ENCODE measurements at regions not wholly inside any gene's neighbourhood (a gene's known extent, or its start where the extent isn't known, plus 50 kb on each side); places are given as distances from the start of the nearest gene placed in this dataset.
"Not testable (repeated sequence)": the region's sequence is repeated elsewhere in the genome, so short reads cannot be mapped to it uniquely, and the experiment has no call there.

DNA sequence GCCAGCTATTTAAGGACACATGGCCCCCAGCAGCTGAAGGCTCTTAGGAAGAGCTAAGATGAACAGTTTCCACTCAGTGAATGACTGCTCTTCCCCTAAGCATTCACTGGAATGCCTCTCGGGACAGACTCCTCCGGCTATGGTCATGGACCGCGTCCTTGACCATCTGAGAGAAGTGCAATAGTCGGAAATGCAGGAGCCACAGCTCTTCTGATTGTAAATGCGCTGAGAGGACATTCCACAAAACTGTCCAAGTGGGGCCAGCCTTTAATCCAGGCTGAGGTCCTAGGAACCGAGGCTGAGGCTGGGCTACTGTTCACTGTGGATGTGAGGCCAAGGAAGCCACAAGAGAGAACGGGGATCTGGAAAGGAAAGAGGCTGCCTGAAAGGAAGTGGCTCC is 162.0 kb upstream of the TMEM72 start (continued):
- TF ChIP-seq, protein P1, sequence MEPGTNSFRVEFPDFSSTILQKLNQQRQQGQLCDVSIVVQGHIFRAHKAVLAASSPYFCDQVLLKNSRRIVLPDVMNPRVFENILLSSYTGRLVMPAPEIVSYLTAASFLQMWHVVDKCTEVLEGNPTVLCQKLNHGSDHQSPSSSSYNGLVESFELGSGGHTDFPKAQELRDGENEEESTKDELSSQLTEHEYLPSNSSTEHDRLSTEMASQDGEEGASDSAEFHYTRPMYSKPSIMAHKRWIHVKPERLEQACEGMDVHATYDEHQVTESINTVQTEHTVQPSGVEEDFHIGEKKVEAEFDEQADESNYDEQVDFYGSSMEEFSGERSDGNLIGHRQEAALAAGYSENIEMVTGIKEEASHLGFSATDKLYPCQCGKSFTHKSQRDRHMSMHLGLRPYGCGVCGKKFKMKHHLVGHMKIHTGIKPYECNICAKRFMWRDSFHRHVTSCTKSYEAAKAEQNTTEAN (CRISPR knock-in tag; IDR thresholded peaks at IDR 0.05): no peak
- TF ChIP-seq CREM (CRISPR knock-in tag; IDR thresholded peaks at IDR 0.05) (no peak), ZNF121 (CRISPR knock-in tag; IDR thresholded peaks at IDR 0.05) (no peak), ZNF232 (CRISPR knock-in tag; IDR thresholded peaks at IDR 0.05) (no peak)
- TF ChIP-seq, protein P2, sequence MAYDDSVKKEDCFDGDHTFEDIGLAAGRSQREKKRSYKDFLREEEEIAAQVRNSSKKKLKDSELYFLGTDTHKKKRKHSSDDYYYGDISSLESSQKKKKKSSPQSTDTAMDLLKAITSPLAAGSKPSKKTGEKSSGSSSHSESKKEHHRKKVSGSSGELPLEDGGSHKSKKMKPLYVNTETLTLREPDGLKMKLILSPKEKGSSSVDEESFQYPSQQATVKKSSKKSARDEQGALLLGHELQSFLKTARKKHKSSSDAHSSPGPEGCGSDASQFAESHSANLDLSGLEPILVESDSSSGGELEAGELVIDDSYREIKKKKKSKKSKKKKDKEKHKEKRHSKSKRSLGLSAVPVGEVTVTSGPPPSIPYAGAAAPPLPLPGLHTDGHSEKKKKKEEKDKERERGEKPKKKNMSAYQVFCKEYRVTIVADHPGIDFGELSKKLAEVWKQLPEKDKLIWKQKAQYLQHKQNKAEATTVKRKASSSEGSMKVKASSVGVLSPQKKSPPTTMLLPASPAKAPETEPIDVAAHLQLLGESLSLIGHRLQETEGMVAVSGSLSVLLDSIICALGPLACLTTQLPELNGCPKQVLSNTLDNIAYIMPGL (CRISPR knock-in tag; IDR thresholded peaks at IDR 0.05): no peak
- TF ChIP-seq, protein P3, sequence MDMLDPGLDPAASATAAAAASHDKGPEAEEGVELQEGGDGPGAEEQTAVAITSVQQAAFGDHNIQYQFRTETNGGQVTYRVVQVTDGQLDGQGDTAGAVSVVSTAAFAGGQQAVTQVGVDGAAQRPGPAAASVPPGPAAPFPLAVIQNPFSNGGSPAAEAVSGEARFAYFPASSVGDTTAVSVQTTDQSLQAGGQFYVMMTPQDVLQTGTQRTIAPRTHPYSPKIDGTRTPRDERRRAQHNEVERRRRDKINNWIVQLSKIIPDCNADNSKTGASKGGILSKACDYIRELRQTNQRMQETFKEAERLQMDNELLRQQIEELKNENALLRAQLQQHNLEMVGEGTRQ (CRISPR knock-in tag; IDR thresholded peaks at IDR 0.05): no peak
- TF ChIP-seq, protein P4, sequence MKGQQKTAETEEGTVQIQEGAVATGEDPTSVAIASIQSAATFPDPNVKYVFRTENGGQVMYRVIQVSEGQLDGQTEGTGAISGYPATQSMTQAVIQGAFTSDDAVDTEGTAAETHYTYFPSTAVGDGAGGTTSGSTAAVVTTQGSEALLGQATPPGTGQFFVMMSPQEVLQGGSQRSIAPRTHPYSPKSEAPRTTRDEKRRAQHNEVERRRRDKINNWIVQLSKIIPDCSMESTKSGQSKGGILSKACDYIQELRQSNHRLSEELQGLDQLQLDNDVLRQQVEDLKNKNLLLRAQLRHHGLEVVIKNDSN (CRISPR knock-in tag; IDR thresholded peaks at IDR 0.05): no peak

DNA sequence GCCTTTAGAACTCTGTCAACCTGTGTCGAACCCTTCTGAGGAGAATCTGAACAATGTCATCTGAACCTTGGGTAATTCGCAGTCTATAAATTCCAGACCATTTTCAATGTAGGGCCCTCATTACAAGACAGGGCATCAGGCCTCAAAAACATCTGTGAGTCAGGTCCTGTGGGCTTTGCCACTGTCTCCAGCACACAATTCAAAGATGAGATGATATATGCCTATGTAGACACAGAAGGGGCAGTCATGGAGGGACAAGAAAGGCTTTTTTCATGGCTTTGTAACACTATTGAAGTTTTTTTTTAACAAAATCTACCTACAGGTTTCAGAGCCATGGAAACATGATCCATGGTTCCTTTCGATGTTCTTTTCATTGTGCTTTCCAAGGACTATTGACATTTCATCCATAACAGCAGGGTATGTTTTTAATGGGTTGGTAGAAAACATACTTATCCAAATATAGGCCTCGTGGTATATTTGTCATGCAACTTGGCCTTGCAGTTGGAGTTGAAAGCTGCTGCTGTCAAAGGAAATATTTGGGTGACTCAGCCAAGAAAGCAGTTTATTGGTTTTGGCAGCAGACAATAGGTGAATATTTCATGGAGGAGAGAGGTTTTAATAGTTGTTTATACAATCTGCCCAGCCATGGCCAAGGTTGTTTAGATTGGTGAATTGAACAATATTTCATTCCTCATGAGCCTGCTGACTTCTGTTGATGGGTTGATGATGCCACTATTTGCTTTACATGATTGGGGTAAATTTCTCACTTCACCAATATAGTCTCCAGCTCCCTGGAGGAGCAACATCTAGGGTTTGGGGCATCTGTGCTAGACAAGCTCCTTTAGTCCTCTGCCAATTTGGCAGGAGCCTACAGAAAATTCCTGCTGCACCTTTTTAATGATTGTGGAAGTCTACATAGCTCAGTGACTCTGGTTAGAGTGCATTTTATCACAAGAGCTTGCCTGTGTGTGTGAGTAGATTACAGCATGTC is 158.4 kb upstream of the TMEM72 start:
- TF ChIP-seq ZNF138 (CRISPR knock-in tag; conservative IDR thresholded peaks at IDR 0.05): no peak
- TF ChIP-seq OVOL2 (CRISPR knock-in tag; IDR thresholded peaks at IDR 0.05; ENCODE audit: borderline replicate concordance): no peak
- TF ChIP-seq CREB1 (CRISPR knock-in tag; IDR thresholded peaks at IDR 0.05): no peak
- TF ChIP-seq KAT7 (CRISPR knock-in tag; IDR thresholded peaks at IDR 0.05; ENCODE audit: borderline replicate concordance): no peak
- TF ChIP-seq ZNF423 (CRISPR knock-in tag; IDR thresholded peaks at IDR 0.05): no peak
- no peak for TF ChIP-seq SMAD3 (CRISPR knock-in tag; IDR thresholded peaks at IDR 0.05; ENCODE audit: borderline replicate concordance)
- no peak for TF ChIP-seq GTF2I (CRISPR knock-in tag; conservative IDR thresholded peaks at IDR 0.05)
- H3K27ac Mint-ChIP-seq: no peak overlapping the region
- DNase-seq (ENCODE audit: low spot score): no peak

DNA sequence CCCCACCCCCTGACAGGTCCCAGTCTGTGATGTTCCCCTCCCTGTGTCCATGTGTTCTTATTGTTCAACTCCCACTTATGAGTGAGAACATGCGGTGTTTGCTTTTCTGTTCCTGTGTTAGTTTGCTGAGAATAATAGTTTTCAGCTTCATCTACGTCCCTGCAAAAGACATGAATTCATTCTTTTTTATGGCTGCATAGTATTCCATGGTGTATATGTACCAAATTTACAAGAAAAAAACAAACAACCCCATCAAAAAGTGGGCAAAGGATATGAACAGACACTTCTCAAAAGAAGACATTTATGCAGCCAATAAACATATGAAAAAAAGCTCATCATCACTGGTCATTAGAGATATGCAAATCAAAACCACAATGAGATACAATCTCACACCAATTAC is 156.8 kb upstream of the TMEM72 start:
- H3K9me3 Mint-ChIP-seq; H3K4me3 Mint-ChIP-seq; H3K27me3 Mint-ChIP-seq (ENCODE audit: low read depth); DNase-seq (ENCODE audit: low spot score); H3K4me1 Mint-ChIP-seq; H3K36me3 Mint-ChIP-seq; CTCF ChIA-PET; ATAC-seq; H3K27ac Mint-ChIP-seq; POLR2A ChIA-PET: not testable (repeated sequence)

More for the DNA sequence above, 158.4 kb upstream of the TMEM72 start:
- ChIA-PET CTCF (no interaction called here), POLR2A (no interaction called here)
- no peaks in the 10 kb centered on the region for H3K27me3 Mint-ChIP-seq (ENCODE audit: low read depth)
- no peak overlapping the region for H3K4me3 Mint-ChIP-seq
- no peaks in the 10 kb centered on the region; the same call in 1 of the 2 replicates for H3K36me3 Mint-ChIP-seq
- H3K4me1 Mint-ChIP-seq: 0 out of 2 replicates have a peak, but pooled peaks cover 3% of the 10 kb centered on the region
- peaks cover 18% of the 10 kb centered on the region for H3K9me3 Mint-ChIP-seq
- ATAC-seq: no peak

DNA sequence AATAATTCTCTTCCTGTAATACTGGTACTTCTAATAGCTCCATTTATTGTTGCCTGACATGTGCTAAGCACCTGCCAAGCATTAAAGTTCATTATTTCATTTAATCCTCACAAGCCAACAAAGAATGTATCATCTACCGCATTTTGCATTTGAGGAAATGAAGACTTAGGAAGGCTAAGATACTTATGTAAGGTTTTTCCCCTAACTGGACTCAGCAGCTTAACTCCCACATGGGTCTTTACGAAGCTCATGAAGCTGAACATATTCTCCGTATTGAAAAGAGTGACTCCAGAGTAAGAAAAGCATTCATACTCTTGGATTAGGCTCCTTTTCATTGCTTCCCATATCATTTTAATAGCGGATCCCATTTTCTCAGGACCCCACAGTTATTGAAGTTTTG is 155.7 kb upstream of the TMEM72 start:
- ATAC-seq: no peak
- no peaks in the 10 kb centered on the region for H3K27me3 Mint-ChIP-seq (ENCODE audit: low read depth)
- no peak overlapping the region for H3K4me3 Mint-ChIP-seq
- no peaks in the 10 kb centered on the region for H3K36me3 Mint-ChIP-seq
- CTCF ChIA-PET: no interaction called here
- no peak for DNase-seq (ENCODE audit: low spot score)
- POLR2A ChIA-PET: no interaction called here
- H3K27ac Mint-ChIP-seq: no peak overlapping the region
- H3K9me3 Mint-ChIP-seq: peaks cover 6% of the 10 kb centered on the region
- H3K4me1 Mint-ChIP-seq: peaks cover 9% of the 10 kb centered on the region; the same call in 1 of the 2 replicates
- TF ChIP-seq, protein P5, sequence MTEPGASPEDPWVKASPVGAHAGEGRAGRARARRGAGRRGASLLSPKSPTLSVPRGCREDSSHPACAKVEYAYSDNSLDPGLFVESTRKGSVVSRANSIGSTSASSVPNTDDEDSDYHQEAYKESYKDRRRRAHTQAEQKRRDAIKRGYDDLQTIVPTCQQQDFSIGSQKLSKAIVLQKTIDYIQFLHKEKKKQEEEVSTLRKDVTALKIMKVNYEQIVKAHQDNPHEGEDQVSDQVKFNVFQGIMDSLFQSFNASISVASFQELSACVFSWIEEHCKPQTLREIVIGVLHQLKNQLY (CRISPR knock-in tag; IDR thresholded peaks at IDR 0.05): no peak
- no peak for TF ChIP-seq ZNF423 (CRISPR knock-in tag; IDR thresholded peaks at IDR 0.05)
- no peak for TF ChIP-seq ZNF263 (CRISPR knock-in tag; IDR thresholded peaks at IDR 0.05; ENCODE audit: low read depth)
- TF ChIP-seq, protein P6, sequence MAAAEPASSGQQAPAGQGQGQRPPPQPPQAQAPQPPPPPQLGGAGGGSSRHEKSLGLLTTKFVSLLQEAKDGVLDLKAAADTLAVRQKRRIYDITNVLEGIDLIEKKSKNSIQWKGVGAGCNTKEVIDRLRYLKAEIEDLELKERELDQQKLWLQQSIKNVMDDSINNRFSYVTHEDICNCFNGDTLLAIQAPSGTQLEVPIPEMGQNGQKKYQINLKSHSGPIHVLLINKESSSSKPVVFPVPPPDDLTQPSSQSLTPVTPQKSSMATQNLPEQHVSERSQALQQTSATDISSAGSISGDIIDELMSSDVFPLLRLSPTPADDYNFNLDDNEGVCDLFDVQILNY (CRISPR knock-in tag; IDR thresholded peaks at IDR 0.05): no peak
- no peak for TF ChIP-seq FOXK1 (CRISPR knock-in tag; IDR thresholded peaks at IDR 0.05)
- TF ChIP-seq NR3C1 (CRISPR knock-in tag; conservative IDR thresholded peaks at IDR 0.05; ENCODE audit: low read depth): no peak
- TF ChIP-seq, protein P7, sequence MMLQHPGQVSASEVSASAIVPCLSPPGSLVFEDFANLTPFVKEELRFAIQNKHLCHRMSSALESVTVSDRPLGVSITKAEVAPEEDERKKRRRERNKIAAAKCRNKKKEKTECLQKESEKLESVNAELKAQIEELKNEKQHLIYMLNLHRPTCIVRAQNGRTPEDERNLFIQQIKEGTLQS (CRISPR knock-in tag; conservative IDR thresholded peaks at IDR 0.05): no peak
- no peak for TF ChIP-seq NFATC4 (CRISPR knock-in tag; IDR thresholded peaks at IDR 0.05)
- TF ChIP-seq CREM (CRISPR knock-in tag; IDR thresholded peaks at IDR 0.05): no peak
- TF ChIP-seq, protein P8, sequence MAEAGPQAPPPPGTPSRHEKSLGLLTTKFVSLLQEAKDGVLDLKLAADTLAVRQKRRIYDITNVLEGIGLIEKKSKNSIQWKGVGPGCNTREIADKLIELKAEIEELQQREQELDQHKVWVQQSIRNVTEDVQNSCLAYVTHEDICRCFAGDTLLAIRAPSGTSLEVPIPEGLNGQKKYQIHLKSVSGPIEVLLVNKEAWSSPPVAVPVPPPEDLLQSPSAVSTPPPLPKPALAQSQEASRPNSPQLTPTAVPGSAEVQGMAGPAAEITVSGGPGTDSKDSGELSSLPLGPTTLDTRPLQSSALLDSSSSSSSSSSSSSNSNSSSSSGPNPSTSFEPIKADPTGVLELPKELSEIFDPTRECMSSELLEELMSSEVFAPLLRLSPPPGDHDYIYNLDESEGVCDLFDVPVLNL (CRISPR knock-in tag; IDR thresholded peaks at IDR 0.05; ENCODE audit: borderline replicate concordance, low read depth): no peak
